SK-N-MC (cell line): ENCODE measurements at regions not wholly inside any gene's neighbourhood (a gene's known extent, or its start where the extent isn't known, plus 50 kb on each side); places are given as distances from the start of the nearest gene placed in this dataset.

Experiments used
- EZH2 ChIP-seq: fragments of 200-600 bp; sonication (generic); IDR thresholded peaks from one replicate; pipeline ENCODE4 v1.6.1; 2017; ENCODE audit warnings: antibody characterized with exemption
- FOXP2 ChIP-seq: optimal IDR thresholded peaks from 2 replicates; pipeline ENCODE3; 2011; ENCODE audit warnings: mild to moderate bottlenecking, moderate library complexity; ENCODE audit not compliant: insufficient read depth; ENCODE audit errors: extremely low read length, control extremely low read depth
- POLR2AphosphoS5 ChIP-seq: IDR thresholded peaks from 2 replicates; pipeline ENCODE4 v1.6.1; 2012; ENCODE audit warnings: mild to moderate bottlenecking, low read depth, low read length, borderline replicate concordance

DNA sequence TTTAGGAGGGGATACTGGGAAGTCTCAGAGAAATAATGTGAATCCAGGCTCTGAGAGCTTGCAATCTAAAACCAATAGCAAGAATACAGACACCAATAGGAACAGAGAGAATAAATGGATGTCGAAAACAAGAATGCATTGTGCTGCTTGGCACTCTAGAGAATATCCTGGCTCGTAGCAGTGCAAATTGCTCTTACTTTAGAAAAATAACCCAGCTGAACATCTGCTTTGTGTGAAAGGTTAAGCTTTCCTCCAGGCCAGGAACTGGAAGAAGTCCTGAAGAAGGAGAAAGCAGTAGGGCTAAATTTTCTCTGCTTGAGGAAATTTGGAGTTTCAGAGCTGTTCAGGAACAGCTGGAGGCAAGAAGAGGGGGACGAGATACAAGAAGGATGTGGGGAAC, 382.3 kb downstream of the HHIPL2 start:
- TF ChIP-seq POLR2AphosphoS5: no peak
- TF ChIP-seq FOXP2: no peak
- TF ChIP-seq EZH2: no peak
